Epithelial cell of proximal tubule (primary cell): ENCODE measurements at regions not wholly inside any gene's neighbourhood (a gene's known extent, or its start where the extent isn't known, plus 50 kb on each side); places are given as distances from the start of the nearest gene placed in this dataset.

Experiments used
- DNase-seq: peaks from one replicate; pipeline ENCODE4 v3.0.0-alpha.2; 2011; ENCODE audit warnings: low read depth
- H3K4me3 ChIP-seq: 2 replicates; pipeline ENCODE4 v1.5.1; 2011; ENCODE audit warnings: low read depth, mild to moderate bottlenecking, low read length
- TF ChIP-seq, protein P1 (sequence below): conservative IDR thresholded peaks from 2 replicates; pipeline ENCODE4 v1.5.1; 2012; ENCODE audit warnings: low read depth, mild to moderate bottlenecking, low read length

DNA sequence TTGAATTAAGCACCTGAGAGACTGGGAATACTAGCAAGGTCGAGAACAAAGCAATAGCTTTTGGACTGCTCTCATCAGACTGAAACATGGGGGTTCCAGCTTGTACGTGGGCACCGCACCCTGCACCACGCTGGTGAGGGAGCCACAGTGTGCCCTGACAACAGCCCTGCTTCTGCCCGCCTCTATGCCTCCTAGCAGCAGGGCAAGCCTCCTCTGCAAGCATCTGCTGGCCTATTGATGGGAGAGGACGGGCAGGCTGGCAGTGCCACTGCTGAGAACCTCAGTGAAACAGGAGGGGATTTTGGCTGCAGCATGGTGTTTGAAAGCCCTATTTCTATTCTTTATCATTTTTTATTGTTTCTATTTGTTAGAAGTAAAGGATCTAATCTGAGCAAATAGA is 146.1 kb upstream of the OTOS start:
- H3K4me3 ChIP-seq, result no peak overlapping the region
- TF ChIP-seq, protein P1, sequence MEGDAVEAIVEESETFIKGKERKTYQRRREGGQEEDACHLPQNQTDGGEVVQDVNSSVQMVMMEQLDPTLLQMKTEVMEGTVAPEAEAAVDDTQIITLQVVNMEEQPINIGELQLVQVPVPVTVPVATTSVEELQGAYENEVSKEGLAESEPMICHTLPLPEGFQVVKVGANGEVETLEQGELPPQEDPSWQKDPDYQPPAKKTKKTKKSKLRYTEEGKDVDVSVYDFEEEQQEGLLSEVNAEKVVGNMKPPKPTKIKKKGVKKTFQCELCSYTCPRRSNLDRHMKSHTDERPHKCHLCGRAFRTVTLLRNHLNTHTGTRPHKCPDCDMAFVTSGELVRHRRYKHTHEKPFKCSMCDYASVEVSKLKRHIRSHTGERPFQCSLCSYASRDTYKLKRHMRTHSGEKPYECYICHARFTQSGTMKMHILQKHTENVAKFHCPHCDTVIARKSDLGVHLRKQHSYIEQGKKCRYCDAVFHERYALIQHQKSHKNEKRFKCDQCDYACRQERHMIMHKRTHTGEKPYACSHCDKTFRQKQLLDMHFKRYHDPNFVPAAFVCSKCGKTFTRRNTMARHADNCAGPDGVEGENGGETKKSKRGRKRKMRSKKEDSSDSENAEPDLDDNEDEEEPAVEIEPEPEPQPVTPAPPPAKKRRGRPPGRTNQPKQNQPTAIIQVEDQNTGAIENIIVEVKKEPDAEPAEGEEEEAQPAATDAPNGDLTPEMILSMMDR, result no peak
- no peak for DNase-seq

DNA sequence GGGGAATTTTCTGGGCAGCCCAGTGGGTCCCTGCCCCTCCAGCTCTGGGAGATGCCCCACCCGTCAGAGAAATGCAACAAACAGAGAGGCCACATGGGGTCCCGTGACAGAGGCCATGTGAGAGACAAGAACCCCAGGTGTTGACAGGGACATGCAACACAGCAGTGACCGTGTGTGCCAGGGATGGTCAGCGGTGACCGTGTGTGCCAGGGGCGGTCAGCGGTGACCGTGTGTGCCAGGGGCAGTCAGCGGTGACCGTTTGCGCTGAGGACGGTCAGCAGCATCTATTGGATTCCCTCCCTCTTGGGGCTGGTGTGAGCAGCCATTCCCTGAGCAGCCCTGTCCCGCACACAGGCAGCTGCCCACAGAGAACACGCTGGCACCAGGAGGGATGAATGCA is 146.6 kb upstream of the OTOS start:
- TF ChIP-seq, protein P1, result no peak
- DNase-seq, result no peak
- no peak overlapping the region for H3K4me3 ChIP-seq

DNA sequence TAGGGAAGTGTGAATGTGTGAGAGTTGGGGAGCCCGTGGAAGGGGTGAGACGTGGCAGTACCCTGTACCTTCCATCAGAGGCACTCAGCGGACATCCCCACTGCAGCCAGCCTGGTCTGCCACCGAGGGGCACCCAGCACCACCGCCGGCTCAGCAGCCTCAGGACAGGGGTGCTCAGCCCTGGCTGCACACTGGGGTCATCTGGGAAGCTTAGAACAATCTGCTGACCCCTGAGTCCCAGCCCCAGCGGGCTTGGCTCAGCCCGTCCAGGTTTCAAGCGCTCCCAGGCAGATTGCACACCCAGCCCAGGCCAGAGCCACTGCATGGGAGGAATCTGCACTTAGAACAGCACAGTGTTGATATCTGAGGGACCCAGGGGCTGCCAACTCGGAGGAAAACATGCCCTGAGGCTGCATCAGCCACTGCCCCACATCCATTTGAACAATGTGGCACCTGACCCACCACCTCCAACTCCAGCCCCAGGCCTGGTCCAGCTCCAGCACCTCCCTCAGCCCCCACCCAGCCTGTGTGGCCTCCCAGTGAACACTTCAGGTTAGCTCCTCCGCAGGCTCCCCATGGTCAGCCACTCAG is 147.1 kb upstream of the OTOS start:
- DNase-seq, result no peak
- TF ChIP-seq, protein P1, result no peak
- H3K4me3 ChIP-seq, result no peak overlapping the region

DNA sequence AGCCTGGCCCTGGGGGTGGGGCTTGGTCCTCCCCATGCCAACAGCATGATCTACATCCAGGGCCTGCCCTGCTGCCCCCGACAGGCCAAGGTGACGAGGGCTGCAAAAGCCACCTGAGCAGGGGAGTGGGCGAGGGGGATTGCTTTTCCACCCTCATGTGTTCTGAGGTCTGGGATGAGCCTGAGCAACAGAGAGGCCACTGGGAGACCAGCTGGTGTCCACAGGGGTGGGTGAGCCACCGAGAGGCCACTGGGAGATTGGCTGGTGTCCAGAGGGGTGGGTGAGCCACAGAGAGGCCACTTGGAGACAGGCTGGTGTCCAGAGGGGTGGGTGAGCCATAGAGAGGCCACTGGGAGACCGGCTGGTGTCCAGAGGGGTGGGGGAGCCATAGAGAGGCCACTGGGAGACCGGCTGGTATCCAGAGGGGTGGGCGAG is 147.4 kb upstream of the GPC1 start:
- H3K4me3 ChIP-seq, result no peak overlapping the region
- TF ChIP-seq, protein P1, result no peak
- no peak for DNase-seq

DNA sequence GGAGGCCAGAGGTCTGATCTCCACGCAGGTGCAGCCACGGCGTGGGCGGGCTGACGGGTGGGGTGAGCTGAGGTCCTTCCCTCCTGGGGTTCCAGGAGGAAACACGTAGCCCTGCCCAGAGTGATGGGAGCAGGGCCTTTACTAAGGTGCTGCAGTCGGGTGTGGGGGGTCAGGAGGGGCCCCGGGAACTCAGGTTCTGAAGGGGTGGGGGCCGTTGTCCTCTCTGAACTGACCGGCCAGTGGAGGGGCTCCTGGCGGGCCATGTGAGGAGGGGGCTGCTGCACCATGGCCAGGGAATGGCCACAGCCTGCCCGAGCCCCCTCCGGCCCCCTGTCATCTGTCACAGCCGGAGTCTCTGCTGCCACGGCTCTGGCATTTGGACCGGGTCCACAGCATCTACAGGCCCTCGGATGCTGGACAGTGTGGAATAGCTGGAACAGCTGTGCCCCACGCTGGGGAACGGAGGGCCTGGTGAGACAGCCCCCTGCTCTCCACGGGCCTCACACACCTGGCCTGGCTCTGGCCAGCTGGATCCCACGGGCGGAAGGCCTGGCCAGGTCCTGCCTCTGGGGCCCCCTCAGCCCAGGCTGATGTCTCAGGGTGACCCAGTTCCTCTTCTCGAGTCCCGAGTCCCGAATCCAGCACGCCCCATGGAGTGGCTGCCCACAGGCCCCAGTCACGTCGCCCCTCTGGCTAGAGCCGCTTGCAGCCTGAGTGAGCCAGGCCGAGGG is 145.6 kb upstream of the GPC1 start:
- H3K4me3 ChIP-seq, result no peak overlapping the region
- DNase-seq, result no peak
- TF ChIP-seq, protein P1, result no peak

DNA sequence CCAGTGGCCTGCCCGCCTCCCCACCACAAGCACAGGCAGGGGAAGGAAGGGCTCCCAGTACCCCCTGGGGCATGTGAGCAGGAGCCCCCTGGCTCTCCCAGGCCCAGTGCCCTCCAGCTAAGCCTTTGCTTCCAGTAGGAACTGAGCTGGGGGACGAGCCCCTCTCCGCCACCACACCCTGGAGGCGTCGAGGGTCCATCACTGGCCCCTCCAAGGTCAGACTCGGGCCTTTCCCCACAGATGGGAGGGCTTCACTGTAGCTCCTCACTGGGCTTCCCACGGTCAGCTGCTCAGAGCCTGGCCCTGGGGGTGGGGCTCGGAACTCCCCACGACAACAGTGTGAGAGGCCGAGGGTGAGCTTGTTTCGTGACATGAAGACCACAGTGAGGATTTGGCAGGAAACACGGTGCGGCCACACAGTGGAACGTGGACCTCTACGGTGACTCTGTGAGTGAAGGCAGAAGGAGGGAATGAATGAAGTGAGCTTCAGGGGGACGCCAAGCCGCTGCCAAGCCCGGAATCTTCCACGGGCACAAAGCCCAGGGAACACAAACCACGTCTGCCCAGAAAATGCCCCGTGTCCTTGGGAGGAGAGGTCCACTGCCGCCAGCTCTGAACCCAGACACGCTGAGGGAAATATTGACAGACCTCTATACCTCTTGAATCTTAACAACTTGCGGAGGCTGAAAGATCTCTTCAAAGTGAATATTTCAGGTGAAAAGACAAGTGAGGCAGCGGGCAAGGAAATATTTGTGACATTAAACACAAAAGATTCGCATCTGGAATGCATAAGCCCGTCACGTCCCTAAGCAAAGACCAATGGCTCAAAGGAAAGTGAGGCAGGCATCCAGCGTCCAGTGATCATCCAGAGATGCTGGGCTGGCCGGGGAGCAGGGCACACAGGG is 144.8 kb upstream of the GPC1 start:
- no peak for DNase-seq
- TF ChIP-seq, protein P1, result no peak
- H3K4me3 ChIP-seq, result no peak overlapping the region
